HG03432 (cell line): ENCODE measurements at regions not wholly inside any gene's neighbourhood (a gene's known extent, or its start where the extent isn't known, plus 50 kb on each side); places are given as distances from the start of the nearest gene placed in this dataset.
A peak's percentile ranks its signal among the peaks of the same experiment; 100 is the strongest.
"Not testable (repeated sequence)": the region's sequence is repeated elsewhere in the genome, so short reads cannot be mapped to it uniquely, and the experiment has no call there.

Experiments used
- ATAC-seq: cut with Tn5 transposase; IDR thresholded peaks from one replicate; pipeline ENCODE4 v1.9.1; 2021; ENCODE audit warnings: mild to moderate bottlenecking, moderate library complexity; ENCODE audit not compliant: unreplicated experiment

- no peak for ATAC-seq
Observed at GRCh38 chr4:136007991-136008390, 1524.3 kb downstream of the PCDH18 start.

GRCh38 chr4:136002316-136002715 is 1530.0 kb downstream of the PCDH18 start:
- ATAC-seq: no peak

- no peak for ATAC-seq
Observed at GRCh38 chr4:136001791-136002190, 1530.5 kb downstream of the PCDH18 start.

GRCh38 chr4:136000246-136000645 is 1532.0 kb downstream of the PCDH18 start:
- ATAC-seq: no peak

GRCh38 chr4:135994360-135994759 is 1537.9 kb downstream of the PCDH18 start:
- no peak for ATAC-seq

- no peak for ATAC-seq
Observed at GRCh38 chr4:135976860-135977259, 1555.4 kb downstream of the PCDH18 start.

GRCh38 chr4:135966936-135967335 is 1565.4 kb downstream of the PCDH18 start:
- ATAC-seq: peak; percentile 66

DNA sequence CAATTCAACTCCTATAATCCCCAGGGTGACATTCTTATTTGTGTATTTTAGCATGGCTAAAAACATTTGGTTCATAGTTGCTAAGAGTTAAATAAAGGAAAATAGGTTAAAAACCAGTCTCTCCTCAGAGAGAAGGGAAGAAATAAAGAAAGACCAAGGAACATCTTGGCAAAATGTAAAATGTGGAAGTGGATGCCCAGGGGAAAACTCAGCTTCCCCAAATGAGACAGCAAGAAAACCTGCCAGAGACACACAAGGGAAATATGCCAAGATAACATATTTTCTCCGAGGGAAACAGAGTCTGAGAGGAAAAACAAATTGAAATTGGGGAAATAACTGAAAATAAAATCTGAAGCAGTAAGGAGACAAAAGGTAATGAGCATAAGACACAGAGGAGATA is 1569.3 kb downstream of the PCDH18 start:
- no peak for ATAC-seq

GRCh38 chr4:135949931-135950330 is 1582.4 kb downstream of the PCDH18 start:
- no peak for ATAC-seq

DNA sequence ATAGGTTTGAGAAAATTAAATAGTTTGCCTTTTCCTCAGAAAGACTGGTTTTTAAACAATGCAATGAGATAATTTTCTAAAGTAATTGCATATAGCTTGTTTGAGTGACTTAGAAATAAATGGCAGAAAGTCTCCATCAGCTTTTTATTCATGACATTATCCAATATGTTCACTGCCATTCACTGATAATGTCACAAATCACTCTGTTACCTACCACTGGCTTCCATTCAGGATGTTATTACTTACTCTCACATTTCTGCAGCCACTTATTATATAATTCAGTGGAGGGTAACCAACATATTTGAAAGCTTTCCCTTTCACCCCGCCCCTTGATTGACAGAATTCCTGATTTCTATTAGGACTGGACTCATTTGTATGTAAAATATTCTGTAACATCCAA is 1583.5 kb downstream of the PCDH18 start:
- no peak for ATAC-seq

DNA sequence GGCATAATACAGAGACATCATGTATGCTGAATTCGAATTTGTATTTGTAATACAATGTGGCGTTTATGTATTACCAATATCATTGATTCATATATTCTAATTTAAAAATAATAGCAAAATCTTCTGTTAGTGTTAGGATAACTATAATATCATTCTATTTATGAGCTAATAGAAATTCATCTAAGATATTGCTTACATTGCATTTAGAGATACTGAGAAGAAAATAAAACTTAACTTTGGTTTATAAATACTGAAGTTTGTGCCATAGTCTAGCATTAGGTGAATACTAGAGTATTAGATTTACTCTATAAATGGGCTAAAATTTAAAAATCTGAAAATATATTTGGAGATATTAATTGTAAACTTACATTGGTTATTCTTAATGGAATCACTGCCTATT is 1590.6 kb downstream of the PCDH18 start:
- ATAC-seq: no peak

- no peak for ATAC-seq
Observed at GRCh38 chr4:135934026-135934425, 1598.3 kb downstream of the PCDH18 start.

- no peak for ATAC-seq
Observed at GRCh38 chr4:135927651-135928050, 1604.6 kb downstream of the PCDH18 start.

GRCh38 chr4:135921081-135921480 is 1611.2 kb downstream of the PCDH18 start:
- ATAC-seq: no peak

DNA sequence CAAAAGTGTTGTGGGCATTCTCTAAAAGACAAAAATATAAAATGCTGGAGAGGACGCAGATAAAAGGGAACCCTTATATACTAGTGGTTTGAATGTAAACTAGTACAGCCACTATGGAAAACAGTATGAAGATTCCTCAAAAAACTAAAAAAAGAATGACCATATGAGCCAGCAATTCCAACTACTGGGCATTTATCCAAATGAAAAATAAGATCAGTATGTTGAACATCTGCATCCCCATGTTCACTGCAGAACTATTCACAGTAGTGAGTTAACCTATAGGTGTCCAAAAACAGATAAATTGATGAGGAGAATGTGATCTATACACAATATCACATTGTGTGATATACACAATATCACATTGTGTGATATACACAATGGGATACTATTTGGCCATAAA is 1615.3 kb downstream of the PCDH18 start:
- no peak for ATAC-seq

DNA sequence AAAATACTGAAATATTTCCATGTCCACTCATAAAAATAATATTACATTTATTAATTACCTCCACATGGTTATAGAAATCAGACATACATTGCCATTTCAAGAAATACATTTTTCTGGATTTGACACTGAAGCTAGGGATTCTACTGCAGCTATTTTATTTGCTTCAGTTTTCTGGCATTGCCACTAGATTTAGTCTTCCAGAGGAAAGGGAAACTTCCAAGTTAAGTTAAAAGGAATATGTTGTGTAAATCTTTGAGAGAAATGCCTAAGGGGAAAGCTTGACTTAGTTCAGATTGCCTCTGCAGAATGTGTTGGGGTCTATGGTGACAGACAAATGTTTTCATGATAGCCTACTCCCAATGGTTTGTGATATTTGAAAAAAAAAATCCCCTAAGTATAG is 1631.3 kb downstream of the PCDH18 start:
- ATAC-seq: no peak

- ATAC-seq: not testable (repeated sequence)
Observed at GRCh38 chr4:135864304-135864703, 1662.7 kb upstream of the PABPC4L start.

DNA sequence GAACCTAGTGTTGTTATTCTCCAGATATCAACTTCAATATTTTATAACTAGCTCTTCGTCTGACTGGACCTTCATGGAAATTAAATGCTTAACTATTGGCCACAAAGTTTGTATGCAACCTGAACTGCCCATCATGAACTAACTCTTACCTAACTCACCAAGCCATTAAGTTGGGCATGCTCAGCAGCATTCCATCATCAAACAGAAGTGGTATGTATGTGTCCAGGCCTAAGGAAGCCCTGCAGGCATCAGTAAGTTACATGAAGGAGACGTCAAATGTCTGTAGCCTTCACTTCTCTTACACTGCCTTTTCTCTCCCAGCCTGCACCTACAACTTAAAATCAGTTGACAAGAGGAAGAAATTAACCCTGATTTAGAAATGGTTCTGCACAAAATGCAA is 1639.2 kb upstream of the PABPC4L start:
- ATAC-seq: no peak

DNA sequence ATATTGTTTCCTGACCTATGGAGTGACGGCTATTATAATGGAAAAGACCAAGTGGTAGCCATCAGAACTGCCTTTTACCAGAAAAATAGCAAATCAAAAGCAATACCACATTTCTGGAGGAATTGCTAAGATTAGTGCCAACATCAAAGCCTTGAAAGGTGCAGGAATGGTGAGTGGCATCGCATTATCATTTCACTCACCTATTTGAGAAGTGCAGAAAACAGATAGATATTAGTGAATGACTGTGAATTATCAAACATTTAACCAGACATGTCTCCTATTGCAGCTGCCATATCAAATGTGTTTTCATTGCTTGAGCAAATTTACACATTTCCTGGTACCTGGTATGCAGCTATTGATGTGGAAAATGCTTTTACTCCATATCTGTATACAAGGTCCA is 1638.1 kb upstream of the PABPC4L start:
- ATAC-seq: no peak

DNA sequence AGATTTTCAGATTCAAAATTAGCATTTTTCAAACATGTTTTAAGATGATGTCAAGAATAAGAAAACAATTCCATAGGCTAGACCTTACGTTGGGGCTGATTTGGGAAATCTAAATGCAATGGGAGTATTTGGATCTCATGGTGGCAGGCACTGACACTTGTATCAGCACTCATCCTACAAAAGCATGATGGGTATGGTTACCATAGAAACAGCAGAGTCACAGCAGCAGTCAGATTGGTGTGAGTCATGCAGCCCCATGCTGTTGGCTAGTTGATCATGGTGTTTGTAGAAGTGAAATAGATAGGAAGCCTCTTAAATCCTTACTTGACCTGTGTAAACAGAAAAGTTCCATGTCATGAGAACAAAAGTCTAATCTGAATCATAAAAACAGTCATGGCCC is 1637.3 kb upstream of the PABPC4L start:
- ATAC-seq: peak; percentile 47

- ATAC-seq: no peak
Observed at GRCh38 chr4:135834471-135834870, 1632.9 kb upstream of the PABPC4L start.

- no peak for ATAC-seq
Observed at GRCh38 chr4:135833529-135833928, 1631.9 kb upstream of the PABPC4L start.

GRCh38 chr4:135824759-135825296 is 1623.2 kb upstream of the PABPC4L start:
- ATAC-seq: no peak

DNA sequence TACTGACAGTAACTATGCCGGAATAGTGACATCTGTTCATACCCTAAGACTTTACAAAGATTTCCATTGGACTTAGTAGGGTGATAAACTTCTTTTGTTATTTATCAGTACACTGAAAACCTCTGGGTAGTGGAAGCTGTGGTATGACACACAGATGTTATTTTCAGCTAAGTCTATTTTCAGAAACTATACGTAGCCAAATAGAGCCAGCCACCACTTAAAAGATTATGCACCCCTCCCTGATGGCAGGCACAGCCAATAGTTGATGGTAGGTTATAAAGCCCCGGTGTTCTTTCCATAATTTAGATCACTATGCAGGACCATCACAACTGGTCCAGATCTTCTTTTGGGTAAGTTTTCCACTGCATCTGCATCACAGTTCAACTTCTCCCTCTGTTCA is 1603.2 kb upstream of the PABPC4L start:
- ATAC-seq: no peak
